AG09309 (cell line): ENCODE measurements at regions not wholly inside any gene's neighbourhood (a gene's known extent, or its start where the extent isn't known, plus 50 kb on each side); places are given as distances from the start of the nearest gene placed in this dataset.

Experiments
- DNase-seq: peaks from one replicate; pipeline ENCODE4 v3.0.0-alpha.2; 2010; ENCODE audit warnings: low read depth
- H3K4me3 ChIP-seq: 2 replicates; pipeline ENCODE4 v1.5.1; 2011; ENCODE audit warnings: mild to moderate bottlenecking, low read depth, low read length, moderate library complexity; ENCODE audit not compliant: control insufficient read depth
- CTCF ChIP-seq: IDR thresholded peaks from 2 replicates; pipeline ENCODE4 v1.5.1; 2011; ENCODE audit warnings: mild to moderate bottlenecking, low read depth, low read length, inconsistent platforms; ENCODE audit not compliant: insufficient read depth, control insufficient read depth; ENCODE audit errors: missing control alignments

GRCh38 chr12:13562915-13563742 lies 366.6 kb downstream of the EMP1 start:
- TF ChIP-seq CTCF, result no peak
- H3K4me3 ChIP-seq, result no peak overlapping the region
- DNase-seq, result no peak

GRCh38 chr12:13561923-13562322 lies 365.4 kb downstream of the EMP1 start:
- TF ChIP-seq CTCF, result no peak

GRCh38 chr12:13559318-13559978 lies 362.9 kb downstream of the EMP1 start:
- TF ChIP-seq CTCF, result no peak
- H3K4me3 ChIP-seq, result no peak overlapping the region
- no peak for DNase-seq

More at GRCh38 chr12:13561923-13562322, 365.4 kb downstream of the EMP1 start:
- DNase-seq, result no peak
- H3K4me3 ChIP-seq, result no peak overlapping the region

- no peak overlapping the region for H3K4me3 ChIP-seq
- DNase-seq, result no peak
- TF ChIP-seq CTCF, result no peak
Measured at GRCh38 chr12:13552830-13553229, 356.3 kb downstream of the EMP1 start.

- H3K4me3 ChIP-seq, result no peak overlapping the region
- TF ChIP-seq CTCF, result no peak
- no peak for DNase-seq
Measured at GRCh38 chr12:13547283-13547682, 350.8 kb downstream of the EMP1 start.

- DNase-seq, result no peak
- no peak overlapping the region for H3K4me3 ChIP-seq
- TF ChIP-seq CTCF, result no peak
Measured at GRCh38 chr12:13546231-13546630, 349.7 kb downstream of the EMP1 start.
